Esophagus muscularis mucosa (tissue), 4 donors: ENCODE measurements at regions not wholly inside any gene's neighbourhood (a gene's known extent, or its start where the extent isn't known, plus 50 kb on each side); places are given as distances from the start of the nearest gene placed in this dataset.

Source experiments
- EP300 ChIP-seq: sonication (generic); formaldehyde crosslinking; IDR thresholded peaks from one replicate; pipeline ENCODE4 v1.6.1; 2017; ENCODE audit warnings: antibody characterized with exemption
- POLR2A ChIP-seq: fragments of 450-650 bp; IDR thresholded peaks from one replicate; pipeline ENCODE4 v1.6.1; 2017; ENCODE audit warnings: antibody characterized with exemption, moderate library complexity, mild to moderate bottlenecking, low read depth
- TF ChIP-seq, protein P1 (sequence below), 3 experiments: fragments of 200-600 bp in 2 of 3; fragments of 450-650 bp in 1 of 3; sonication (generic) in 2 of 3; IDR thresholded peaks; one replicate each; pipeline ENCODE4 v1.5.1; 2017 to 2019; ENCODE audit warnings: antibody characterized with exemption in 3 of 3, mild to moderate bottlenecking in 2 of 3, moderate library complexity in 1 of 3

DNA sequence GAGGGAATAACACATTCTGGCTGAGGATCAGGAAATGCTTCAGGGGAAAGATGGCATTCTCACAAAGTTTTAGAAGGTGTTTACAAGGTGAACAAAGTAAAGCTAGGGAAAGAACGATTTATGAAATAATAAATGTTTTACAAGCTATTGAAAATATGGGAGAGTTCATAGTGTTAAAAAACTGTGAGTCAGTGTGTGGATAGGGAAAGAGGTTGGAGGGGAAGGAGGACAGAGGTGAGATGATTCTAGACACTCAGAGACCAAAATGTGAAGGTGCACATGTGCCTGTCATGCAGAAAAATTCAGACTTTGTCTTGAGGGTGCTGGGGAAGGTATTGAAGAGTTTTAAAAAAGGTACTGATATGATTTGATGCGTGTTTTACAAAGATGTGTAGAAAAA is 476.1 kb downstream of the TDRD3 start:
- TF ChIP-seq, protein P1, sequence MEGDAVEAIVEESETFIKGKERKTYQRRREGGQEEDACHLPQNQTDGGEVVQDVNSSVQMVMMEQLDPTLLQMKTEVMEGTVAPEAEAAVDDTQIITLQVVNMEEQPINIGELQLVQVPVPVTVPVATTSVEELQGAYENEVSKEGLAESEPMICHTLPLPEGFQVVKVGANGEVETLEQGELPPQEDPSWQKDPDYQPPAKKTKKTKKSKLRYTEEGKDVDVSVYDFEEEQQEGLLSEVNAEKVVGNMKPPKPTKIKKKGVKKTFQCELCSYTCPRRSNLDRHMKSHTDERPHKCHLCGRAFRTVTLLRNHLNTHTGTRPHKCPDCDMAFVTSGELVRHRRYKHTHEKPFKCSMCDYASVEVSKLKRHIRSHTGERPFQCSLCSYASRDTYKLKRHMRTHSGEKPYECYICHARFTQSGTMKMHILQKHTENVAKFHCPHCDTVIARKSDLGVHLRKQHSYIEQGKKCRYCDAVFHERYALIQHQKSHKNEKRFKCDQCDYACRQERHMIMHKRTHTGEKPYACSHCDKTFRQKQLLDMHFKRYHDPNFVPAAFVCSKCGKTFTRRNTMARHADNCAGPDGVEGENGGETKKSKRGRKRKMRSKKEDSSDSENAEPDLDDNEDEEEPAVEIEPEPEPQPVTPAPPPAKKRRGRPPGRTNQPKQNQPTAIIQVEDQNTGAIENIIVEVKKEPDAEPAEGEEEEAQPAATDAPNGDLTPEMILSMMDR (IDR thresholded peaks at IDR 0.05), result no peak
- no peak for TF ChIP-seq EP300
- TF ChIP-seq POLR2A, result no peak
